ENCODE measurements at regions not wholly inside any gene's neighbourhood (a gene's known extent, or its start where the extent isn't known, plus 50 kb on each side); places are given as distances from the start of the nearest gene placed in this dataset.
A peak's percentile ranks its signal among the peaks of the same experiment; 100 is the strongest.

GRCh38 chr18:37649416-37649815, 83.8 kb upstream of the CELF4 start:
- Histone ChIP-seq H3K27ac (no peak overlapping the region), H3K27me3 (no peaks in the 10 kb centered on the region), H3K36me3 (no peaks in the 10 kb centered on the region), H3K4me3 (no peak overlapping the region), H3K9me3 (peaks cover 0 to 41% (median 17%) of the 10 kb centered on the region in 12 donors), H3K4me1 (no peaks in the 10 kb centered on the region)
- ATAC-seq (no peak), DNase-seq (no peak)
- TF ChIP-seq POLR2A (IDR thresholded peaks at IDR 0.05) = no peak
- TF ChIP-seq CTCF (IDR thresholded peaks at IDR 0.05) = no peak
- intact Hi-C loops (cut with DNase I) = no loop called here

DNA sequence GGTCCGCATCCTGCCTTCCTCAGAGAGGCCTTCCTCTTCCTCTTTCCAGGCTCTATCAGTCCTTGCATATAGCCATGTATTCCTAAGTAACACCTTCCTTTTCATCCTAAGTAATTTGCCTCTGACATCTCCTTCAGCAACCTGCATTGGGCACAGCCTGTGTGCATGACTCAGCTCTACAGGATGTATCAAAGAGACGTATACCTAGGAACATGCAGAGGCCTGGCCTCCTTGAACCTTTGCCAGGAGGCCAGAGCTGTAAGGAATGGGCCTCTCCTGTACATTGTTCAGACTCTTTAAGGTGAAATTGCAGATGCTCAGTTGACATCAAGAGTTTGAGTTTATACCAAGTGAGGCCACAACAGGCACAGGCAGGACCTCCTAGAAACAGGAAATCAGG, 76.0 kb upstream of the CELF4 start:
- 70 to 94% (median 83%) methylated on average over 2 of the region's 2 CpGs for whole genome bisulfite sequencing, 4 donors
- TF ChIP-seq POLR2A (IDR thresholded peaks at IDR 0.05) (no peak), CTCF (IDR thresholded peaks at IDR 0.05) (no peak)
- no peak for ATAC-seq

DNA sequence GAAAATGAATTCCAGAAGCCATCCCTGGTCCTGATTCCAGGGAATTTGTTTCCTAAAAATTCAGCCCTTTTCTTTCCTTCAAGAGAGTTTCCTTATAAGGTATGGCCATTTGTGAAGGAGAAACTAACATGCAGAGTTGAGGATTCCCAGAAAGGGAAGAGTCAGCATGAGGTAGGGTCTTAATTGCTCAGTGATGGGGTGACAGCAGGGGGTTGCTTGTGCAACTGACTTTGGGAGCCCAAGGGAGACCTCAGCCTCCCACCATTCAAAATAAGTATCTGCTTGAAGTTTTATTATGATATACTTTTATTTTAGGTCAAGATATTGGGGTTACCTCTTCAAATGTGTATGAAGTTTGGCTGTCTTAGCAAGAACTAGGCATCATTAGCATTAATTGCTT, 74.9 kb upstream of the CELF4 start:
- intact Hi-C loops (cut with DNase I) = no loop called here
- H3K27ac ChIP-seq = no peak overlapping the region

More for the DNA sequence above, 76.0 kb upstream of the CELF4 start:
- no peaks in the 10 kb centered on the region for H3K4me1 ChIP-seq
- no peak overlapping the region for H3K27ac ChIP-seq
- H3K4me3 ChIP-seq = no peak overlapping the region
- no peaks in the 10 kb centered on the region for H3K36me3 ChIP-seq
- intact Hi-C loops (cut with DNase I) = no loop called here
- DNase-seq = no peak
- H3K27me3 ChIP-seq = no peaks in the 10 kb centered on the region
- peaks cover 0 to 29% (median 16%) of the 10 kb centered on the region in 12 donors for H3K9me3 ChIP-seq

GRCh38 chr18:37639846-37640245, 74.2 kb upstream of the CELF4 start:
- Histone ChIP-seq H3K27me3 (no peaks in the 10 kb centered on the region), H3K4me1 (no peaks in the 10 kb centered on the region), H3K27ac (no peak overlapping the region), H3K36me3 (no peaks in the 10 kb centered on the region), H3K9me3 (peaks cover 0 to 15% (median 7%) of the 10 kb centered on the region in 12 donors), H3K4me3 (no peak overlapping the region)
- TF ChIP-seq CTCF (IDR thresholded peaks at IDR 0.05) (no peak), POLR2A (IDR thresholded peaks at IDR 0.05) (no peak)
- peak in 1 of 4 donors; percentile 27 for ATAC-seq
- DNase-seq = no peak
- 67 to 81% (median 70%) methylated on average over 3 of the region's 3 CpGs for WGBS, 4 donors
- intact Hi-C loops (cut with DNase I) = no loop called here

More for the DNA sequence above, 74.9 kb upstream of the CELF4 start:
- Histone ChIP-seq H3K4me1 (no peaks in the 10 kb centered on the region), H3K9me3 (peaks cover 0 to 22% (median 13%) of the 10 kb centered on the region in 12 donors), H3K36me3 (no peaks in the 10 kb centered on the region), H3K27me3 (no peaks in the 10 kb centered on the region), H3K4me3 (no peak overlapping the region)
- no peak for TF ChIP-seq POLR2A (IDR thresholded peaks at IDR 0.05)
- no peak for TF ChIP-seq CTCF (IDR thresholded peaks at IDR 0.05)
- DNase-seq (no peak), ATAC-seq (no peak)
